Fibroblast of the aortic adventitia (primary cell): ENCODE measurements at regions not wholly inside any gene's neighbourhood (a gene's known extent, or its start where the extent isn't known, plus 50 kb on each side); places are given as distances from the start of the nearest gene placed in this dataset.

Experiments used
- DNase-seq: peaks from one replicate; pipeline ENCODE4 v3.0.0-alpha.2; 2010; ENCODE audit warnings: low read depth
- H3K4me3 ChIP-seq: 2 replicates; pipeline ENCODE4 v1.5.1; 2011; ENCODE audit warnings: low read depth, mild to moderate bottlenecking, control low read depth, low read length, moderate library complexity
- TF ChIP-seq, protein P1 (sequence below): IDR thresholded peaks from 2 replicates; pipeline ENCODE4 v1.5.1; 2011; ENCODE audit warnings: mild to moderate bottlenecking, low read length, control low read depth, inconsistent platforms; ENCODE audit not compliant: insufficient read depth

DNA sequence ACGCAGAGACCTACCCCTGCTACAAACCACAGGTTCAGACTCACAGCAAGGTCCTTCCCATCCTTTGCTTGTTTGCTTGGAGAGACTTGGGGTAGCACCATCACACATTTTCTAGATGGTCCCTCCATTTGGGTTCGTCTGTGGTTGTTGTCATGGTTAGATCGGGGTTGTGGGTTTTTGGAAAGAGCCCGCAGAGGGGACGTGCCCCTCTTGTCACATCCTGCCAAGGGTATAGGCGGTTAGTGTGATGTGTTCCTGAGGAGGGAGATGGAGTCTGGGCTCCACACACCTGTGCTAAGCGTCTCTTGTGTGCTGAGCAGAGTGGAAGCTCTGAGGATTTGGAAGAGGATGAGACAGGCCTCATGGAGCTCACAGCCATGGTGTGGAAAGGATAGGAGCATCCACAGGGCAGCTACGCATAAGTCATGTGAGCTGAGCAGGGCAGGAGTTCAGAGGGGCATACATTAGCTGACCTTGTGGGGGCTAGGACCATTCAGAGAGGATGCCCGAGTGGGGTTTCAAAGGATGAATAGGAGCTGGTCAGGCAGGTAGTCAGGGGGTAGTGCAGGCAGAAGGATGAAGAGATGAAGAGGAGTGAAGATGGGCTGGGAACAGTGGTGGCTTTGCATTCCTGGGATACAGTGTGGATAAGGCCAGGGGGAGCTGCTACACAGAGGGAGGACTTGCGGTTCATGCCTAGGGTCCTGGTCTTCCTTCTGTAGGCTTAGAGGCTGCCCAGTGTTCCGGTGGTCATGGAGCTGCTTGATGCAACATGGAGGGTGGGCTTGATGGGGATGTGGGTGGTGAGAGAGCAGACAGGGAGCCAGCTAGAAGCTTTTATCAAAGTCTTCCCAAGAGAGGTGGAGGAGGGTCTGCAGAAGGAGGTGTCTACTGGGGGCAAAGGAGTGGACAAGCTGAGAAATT is 62.9 kb downstream of the ACKR3 start:
- DNase-seq = no peak
- TF ChIP-seq, protein P1, sequence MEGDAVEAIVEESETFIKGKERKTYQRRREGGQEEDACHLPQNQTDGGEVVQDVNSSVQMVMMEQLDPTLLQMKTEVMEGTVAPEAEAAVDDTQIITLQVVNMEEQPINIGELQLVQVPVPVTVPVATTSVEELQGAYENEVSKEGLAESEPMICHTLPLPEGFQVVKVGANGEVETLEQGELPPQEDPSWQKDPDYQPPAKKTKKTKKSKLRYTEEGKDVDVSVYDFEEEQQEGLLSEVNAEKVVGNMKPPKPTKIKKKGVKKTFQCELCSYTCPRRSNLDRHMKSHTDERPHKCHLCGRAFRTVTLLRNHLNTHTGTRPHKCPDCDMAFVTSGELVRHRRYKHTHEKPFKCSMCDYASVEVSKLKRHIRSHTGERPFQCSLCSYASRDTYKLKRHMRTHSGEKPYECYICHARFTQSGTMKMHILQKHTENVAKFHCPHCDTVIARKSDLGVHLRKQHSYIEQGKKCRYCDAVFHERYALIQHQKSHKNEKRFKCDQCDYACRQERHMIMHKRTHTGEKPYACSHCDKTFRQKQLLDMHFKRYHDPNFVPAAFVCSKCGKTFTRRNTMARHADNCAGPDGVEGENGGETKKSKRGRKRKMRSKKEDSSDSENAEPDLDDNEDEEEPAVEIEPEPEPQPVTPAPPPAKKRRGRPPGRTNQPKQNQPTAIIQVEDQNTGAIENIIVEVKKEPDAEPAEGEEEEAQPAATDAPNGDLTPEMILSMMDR = no peak
- no peak overlapping the region for H3K4me3 ChIP-seq

DNA sequence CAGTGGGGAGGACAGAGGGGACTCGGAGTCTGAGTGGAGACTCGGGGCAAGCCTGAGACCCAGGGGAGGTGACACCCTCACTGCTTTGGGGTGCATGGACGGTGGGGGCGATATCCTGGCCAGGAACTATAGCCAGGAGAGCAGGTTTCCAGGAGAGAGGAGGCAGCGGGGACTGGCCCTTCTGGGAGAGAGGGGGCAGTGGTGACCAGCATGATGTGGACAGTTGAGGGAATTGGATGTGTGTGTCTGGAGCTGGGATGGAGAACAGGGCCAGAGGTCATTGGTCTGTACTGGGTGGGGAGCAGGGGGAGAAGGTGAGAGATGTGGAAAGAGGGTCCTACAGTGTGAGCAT is 63.6 kb downstream of the ACKR3 start:
- no peak for DNase-seq
- TF ChIP-seq, protein P1 = no peak
- H3K4me3 ChIP-seq = no peak overlapping the region

- DNase-seq = no peak
- TF ChIP-seq, protein P1 = no peak
- no peak overlapping the region for H3K4me3 ChIP-seq
Observed at GRCh38 chr2:236633775-236634560, 64.3 kb downstream of the ACKR3 start.

- DNase-seq = no peak
- no peak overlapping the region for H3K4me3 ChIP-seq
- TF ChIP-seq, protein P1 = no peak
Observed at GRCh38 chr2:236636261-236636660, 66.6 kb downstream of the ACKR3 start.

DNA sequence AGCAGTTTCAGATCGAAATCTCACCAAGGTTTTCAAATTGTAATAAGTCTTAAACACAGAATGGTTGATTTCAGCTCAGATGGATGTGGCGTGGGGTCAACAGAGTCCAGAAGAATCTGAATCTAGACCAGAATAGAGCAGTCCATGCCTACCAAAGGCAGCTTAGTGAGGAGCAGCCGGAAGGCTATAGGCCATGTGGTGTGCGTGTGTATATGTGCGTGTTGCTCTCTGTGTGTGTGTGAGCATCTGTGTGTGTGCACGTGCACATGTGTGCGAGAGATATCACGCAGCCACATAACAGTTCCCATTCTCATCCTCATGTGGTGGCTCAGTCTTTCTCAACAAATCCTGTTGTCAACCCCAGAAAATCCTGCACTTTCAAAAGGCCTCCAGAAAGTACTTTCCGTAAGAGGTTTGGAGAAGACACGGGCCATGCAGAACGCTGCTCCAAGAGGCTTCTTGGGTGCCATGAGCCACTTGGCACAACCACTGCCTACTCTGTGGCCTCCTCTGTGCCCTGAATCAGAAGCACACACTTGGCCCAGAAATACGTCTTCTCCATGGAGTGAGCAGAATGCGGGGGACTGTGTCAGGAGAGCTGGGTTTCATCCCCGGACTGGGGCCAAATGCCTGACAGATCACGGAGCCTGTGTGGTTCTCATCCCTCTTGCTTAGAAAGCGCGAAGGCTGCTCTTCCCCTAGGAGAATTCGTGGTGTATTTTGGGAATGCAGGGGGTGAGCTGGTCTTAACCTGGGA is 67.3 kb downstream of the ACKR3 start:
- no peak overlapping the region for H3K4me3 ChIP-seq
- DNase-seq = no peak
- TF ChIP-seq, protein P1 = no peak

DNA sequence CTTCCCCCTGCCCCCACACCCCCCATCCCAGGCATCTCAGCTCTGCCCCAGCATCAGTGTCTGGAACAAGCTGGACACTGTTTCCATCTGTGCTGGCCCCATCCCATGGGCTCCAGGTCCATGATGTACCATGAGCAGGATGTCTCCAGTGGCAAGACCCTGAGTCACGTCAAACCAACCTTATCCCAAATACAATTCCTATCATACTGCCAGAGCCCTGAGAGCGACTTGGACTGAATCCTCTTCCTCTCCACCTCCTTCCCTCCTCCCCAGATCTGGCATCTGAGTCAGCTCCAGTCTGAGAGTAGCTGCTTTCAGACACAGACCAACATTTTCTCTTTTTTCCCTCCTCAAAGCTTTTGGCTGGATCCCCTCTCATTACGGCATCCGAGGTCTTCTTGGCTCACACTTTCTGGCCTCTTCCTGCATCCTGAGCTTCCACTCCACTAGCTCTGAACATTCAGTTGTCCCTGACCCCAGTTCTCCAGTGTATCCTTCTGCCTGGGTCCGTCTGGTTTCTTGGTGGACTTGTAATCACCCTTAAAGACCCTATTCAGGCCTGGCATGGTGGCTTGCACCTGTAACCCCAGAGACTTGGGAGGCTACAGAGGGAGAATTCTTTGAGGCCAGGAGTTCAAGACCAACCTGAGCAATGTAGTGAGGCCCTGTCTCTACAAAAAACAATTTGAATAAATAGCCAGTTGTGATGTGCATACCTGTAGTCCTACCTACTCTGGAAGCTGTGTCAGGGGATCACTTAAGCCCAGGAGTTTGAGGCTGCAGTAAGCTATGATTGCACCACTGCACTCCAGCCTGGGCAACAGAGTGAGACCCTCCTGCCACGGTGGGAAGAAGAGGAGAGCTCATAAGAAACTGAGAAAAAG is 68.3 kb downstream of the ACKR3 start:
- TF ChIP-seq, protein P1 = no peak
- DNase-seq = peak; percentile 78
- H3K4me3 ChIP-seq = no peak overlapping the region
